Upper lobe of right lung (tissue), 1 donor: ENCODE measurements at regions not wholly inside any gene's neighbourhood (a gene's known extent, or its start where the extent isn't known, plus 50 kb on each side); places are given as distances from the start of the nearest gene placed in this dataset.
"Not testable (repeated sequence)": the region's sequence is repeated elsewhere in the genome, so short reads cannot be mapped to it uniquely, and the experiment has no call there.

Source experiments
- ATAC-seq: fragments of 200-7000 bp; cut with Tn5 transposase; one replicate; pipeline ENCODE4 v1.9.1; 2020; ENCODE audit warnings: mild to moderate bottlenecking, moderate library complexity
- DNase-seq: peaks from one replicate; pipeline ENCODE4 v3.0.0-alpha.2; 2020
- H3K27ac ChIP-seq: fragments of 200-600 bp; one replicate; pipeline ENCODE4 v1.8.0; 2022
- H3K27me3 ChIP-seq: fragments of 200-600 bp; one replicate; pipeline ENCODE4 v1.8.0; 2022; ENCODE audit warnings: mild to moderate bottlenecking
- H3K36me3 ChIP-seq: fragments of 200-600 bp; one replicate; pipeline ENCODE4 v1.8.0; 2022
- H3K4me1 ChIP-seq: fragments of 200-600 bp; one replicate; pipeline ENCODE4 v1.8.0; 2022
- H3K4me3 ChIP-seq: fragments of 200-600 bp; one replicate; pipeline ENCODE4 v1.8.0; 2022; ENCODE audit warnings: mild to moderate bottlenecking
- H3K9me3 ChIP-seq: fragments of 200-600 bp; one replicate; pipeline ENCODE4 v1.8.0; 2022
- intact Hi-C: fragments of 100-400 bp; cut with DNase I; formaldehyde crosslinking; loops from one replicate; pipeline ENCODE4 v1.11.0; 2022
- TF ChIP-seq, protein P1 (sequence below): fragments of 200-600 bp; IDR thresholded peaks from one replicate; pipeline ENCODE4 v1.8.0; 2022; ENCODE audit warnings: antibody characterized with exemption
- donor health status: DM: no; HTN: yes; CAD: no; lungs with severe emphysema.

DNA sequence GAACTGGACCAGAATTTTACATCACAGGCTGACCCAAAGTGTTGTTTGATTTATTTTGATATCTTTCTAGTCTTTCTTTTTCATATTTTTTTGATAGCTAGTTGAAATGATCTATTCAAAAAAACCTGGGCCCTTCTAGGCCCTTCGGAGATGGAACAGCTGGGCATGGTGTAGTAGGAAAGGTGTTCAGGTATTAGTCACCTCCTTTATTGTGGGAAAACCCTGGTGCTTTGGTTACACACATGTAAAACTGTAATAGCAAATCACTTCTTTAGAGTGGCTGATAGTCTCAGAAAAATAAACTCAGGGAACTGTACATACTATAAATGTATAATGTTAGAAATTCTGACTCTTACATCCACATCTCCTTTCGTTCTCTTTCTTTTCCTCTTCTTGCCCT is 234.5 kb downstream of the PLA2G4A start:
- no peak for DNase-seq
- intact Hi-C loops: no loop called here
- Histone ChIP-seq H3K36me3 (no peaks in the 10 kb centered on the region), H3K4me3 (no peak overlapping the region), H3K27me3 (no peaks in the 10 kb centered on the region), H3K27ac (no peak overlapping the region), H3K9me3 (no peaks in the 10 kb centered on the region), H3K4me1 (no peaks in the 10 kb centered on the region)
- TF ChIP-seq, protein P1, sequence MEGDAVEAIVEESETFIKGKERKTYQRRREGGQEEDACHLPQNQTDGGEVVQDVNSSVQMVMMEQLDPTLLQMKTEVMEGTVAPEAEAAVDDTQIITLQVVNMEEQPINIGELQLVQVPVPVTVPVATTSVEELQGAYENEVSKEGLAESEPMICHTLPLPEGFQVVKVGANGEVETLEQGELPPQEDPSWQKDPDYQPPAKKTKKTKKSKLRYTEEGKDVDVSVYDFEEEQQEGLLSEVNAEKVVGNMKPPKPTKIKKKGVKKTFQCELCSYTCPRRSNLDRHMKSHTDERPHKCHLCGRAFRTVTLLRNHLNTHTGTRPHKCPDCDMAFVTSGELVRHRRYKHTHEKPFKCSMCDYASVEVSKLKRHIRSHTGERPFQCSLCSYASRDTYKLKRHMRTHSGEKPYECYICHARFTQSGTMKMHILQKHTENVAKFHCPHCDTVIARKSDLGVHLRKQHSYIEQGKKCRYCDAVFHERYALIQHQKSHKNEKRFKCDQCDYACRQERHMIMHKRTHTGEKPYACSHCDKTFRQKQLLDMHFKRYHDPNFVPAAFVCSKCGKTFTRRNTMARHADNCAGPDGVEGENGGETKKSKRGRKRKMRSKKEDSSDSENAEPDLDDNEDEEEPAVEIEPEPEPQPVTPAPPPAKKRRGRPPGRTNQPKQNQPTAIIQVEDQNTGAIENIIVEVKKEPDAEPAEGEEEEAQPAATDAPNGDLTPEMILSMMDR: no peak
- no peak for ATAC-seq

GRCh38 chr1:187067160-187067559 is 238.4 kb downstream of the PLA2G4A start:
- no peaks in the 10 kb centered on the region for H3K36me3 ChIP-seq
- no peaks in the 10 kb centered on the region for H3K4me1 ChIP-seq
- DNase-seq: no peak
- no peaks in the 10 kb centered on the region for H3K27me3 ChIP-seq
- no peak for ATAC-seq
- intact Hi-C loops: no loop called here
- no peak overlapping the region for H3K4me3 ChIP-seq
- TF ChIP-seq, protein P1: no peak
- no peaks in the 10 kb centered on the region for H3K9me3 ChIP-seq
- H3K27ac ChIP-seq: no peak overlapping the region

DNA sequence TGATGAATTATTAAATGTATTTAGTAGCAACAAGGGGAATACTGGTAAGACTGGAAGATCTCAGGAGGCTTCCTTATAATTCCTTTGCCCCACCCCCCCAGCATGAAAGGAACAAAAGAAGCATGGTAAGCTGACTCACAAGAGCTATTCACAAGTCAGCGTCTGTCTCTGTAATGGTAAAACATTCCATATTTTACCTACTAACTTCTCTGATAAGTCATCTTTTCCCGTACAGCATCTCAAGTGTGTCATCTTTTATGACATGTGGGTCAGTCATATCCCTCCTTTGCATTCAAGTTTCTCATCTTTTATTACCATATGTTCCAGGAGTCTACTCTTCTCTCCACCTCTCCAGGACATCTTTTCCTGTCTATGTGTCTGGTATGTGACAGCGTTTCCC is 241.3 kb downstream of the PLA2G4A start:
- DNase-seq: no peak
- TF ChIP-seq, protein P1: no peak
- H3K9me3 ChIP-seq: no peaks in the 10 kb centered on the region
- intact Hi-C loops: no loop called here
- H3K36me3 ChIP-seq: no peaks in the 10 kb centered on the region
- no peaks in the 10 kb centered on the region for H3K4me1 ChIP-seq
- H3K27ac ChIP-seq: no peak overlapping the region
- no peak overlapping the region for H3K4me3 ChIP-seq
- ATAC-seq: no peak
- H3K27me3 ChIP-seq: no peaks in the 10 kb centered on the region

- H3K4me3 ChIP-seq, DNase-seq, ATAC-seq, H3K9me3 ChIP-seq, intact Hi-C loops, H3K36me3 ChIP-seq, H3K27me3 ChIP-seq, H3K27ac ChIP-seq, H3K4me1 ChIP-seq: not testable (repeated sequence)
Observed at GRCh38 chr1:187072262-187073034, 243.7 kb downstream of the PLA2G4A start.

DNA sequence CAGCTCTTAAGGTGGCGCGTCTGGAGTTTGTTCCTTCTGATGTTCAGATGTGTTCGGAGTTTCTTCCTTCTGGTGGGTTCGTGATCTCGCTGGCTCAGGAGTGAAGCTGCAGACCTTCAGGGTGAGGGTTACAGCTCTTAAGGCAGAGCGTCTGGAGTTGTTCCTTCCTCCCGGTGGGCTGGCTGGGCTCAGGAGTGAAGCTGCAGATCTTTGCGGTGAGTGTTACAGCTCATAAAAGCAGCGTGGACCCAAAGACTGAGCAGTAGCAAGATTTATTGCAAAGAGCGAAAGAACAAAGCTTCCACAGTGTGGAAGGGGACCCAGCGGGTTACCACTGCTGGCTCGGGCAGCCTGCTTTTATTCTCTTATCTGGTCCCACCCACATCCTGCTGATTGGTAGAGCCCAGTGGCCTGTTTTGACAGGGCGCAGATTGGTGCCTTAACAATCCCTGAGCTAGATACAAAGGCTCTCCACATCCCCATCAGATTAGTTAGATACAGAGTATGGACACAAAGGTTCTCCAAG is 244.3 kb downstream of the PLA2G4A start:
- H3K36me3 ChIP-seq, intact Hi-C loops, H3K27ac ChIP-seq, H3K27me3 ChIP-seq, H3K4me3 ChIP-seq, H3K4me1 ChIP-seq, H3K9me3 ChIP-seq, ATAC-seq, DNase-seq: not testable (repeated sequence)

- H3K4me1 ChIP-seq, intact Hi-C loops, H3K27me3 ChIP-seq, H3K27ac ChIP-seq, DNase-seq, ATAC-seq, H3K4me3 ChIP-seq, H3K36me3 ChIP-seq, H3K9me3 ChIP-seq: not testable (repeated sequence)
Observed at GRCh38 chr1:187073634-187074245, 245.0 kb downstream of the PLA2G4A start.

DNA sequence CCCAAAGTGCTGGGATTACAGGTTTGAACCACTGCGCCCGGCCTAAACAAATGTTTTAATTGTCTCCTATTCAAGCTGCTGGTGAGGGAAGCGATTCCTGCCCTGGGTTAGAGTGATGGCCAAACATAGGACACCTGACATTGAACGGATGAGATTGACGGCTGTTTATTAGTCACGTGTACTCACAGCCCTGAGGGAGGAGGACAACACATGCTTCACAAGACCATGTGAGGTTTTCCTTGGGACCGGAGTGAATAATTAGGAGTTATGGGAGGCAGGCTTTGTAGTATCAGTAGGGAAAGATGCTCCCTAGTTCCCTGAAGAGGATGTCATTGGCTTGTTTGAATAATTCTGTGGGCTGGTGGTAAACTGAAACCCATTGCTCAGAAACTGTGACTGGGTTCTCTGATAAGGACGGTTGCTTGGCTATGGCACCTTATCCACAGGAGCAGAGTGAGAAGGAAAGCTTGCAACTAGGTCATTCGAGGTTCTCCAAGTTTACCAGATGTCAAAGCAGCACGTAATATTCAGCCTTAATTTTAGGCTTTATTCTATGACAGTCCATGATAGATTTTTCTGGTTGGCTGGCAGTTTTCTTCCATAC is 245.8 kb downstream of the PLA2G4A start:
- Histone ChIP-seq H3K4me3 (no peak overlapping the region), H3K4me1 (no peaks in the 10 kb centered on the region), H3K9me3 (no peaks in the 10 kb centered on the region), H3K27me3 (no peaks in the 10 kb centered on the region), H3K36me3 (no peaks in the 10 kb centered on the region), H3K27ac (no peak overlapping the region)
- TF ChIP-seq, protein P1: no peak
- ATAC-seq (no peak), DNase-seq (no peak)
- intact Hi-C loops: no loop called here
